Liver (tissue), 8 donors: ENCODE measurements at regions not wholly inside any gene's neighbourhood (a gene's known extent, or its start where the extent isn't known, plus 50 kb on each side); places are given as distances from the start of the nearest gene placed in this dataset.

Experiments used
- DNase-seq: peaks from one replicate; pipeline ENCODE4 v3.0.0-alpha.2; 2017; ENCODE audit warnings: low spot score
- H3K27ac ChIP-seq, 2 donors: one replicate each; pipeline ENCODE4 v1.7.0; 2013; ENCODE audit warnings: inconsistent platforms in 2 of 2, low read length in 2 of 2, control low read depth in 1 of 2, low read depth in 1 of 2, mild to moderate bottlenecking in 1 of 2
- H3K27me3 ChIP-seq, 4 donors: one replicate each; pipeline versions ENCODE4 v1.6.1 to v1.7.0; 2013; ENCODE audit warnings: low read length in 3 of 4, inconsistent platforms in 1 of 4, mild to moderate bottlenecking in 1 of 4, moderate library complexity in 1 of 4; ENCODE audit not compliant: control insufficient read depth in 4 of 4, insufficient read depth in 4 of 4
- H3K36me3 ChIP-seq, 4 donors: one replicate each; pipeline versions ENCODE4 v1.6.1 to v1.7.0; 2013; ENCODE audit warnings: low read length in 3 of 4, mild to moderate bottlenecking in 3 of 4, low read depth in 1 of 4, moderate library complexity in 1 of 4; ENCODE audit not compliant: control insufficient read depth in 4 of 4, insufficient read depth in 3 of 4
- H3K4me1 ChIP-seq, 4 donors: one replicate each; pipeline versions ENCODE4 v1.6.1 to v1.7.0; 2013; ENCODE audit warnings: low read length in 3 of 4, mild to moderate bottlenecking in 3 of 4, moderate library complexity in 1 of 4; ENCODE audit not compliant: control insufficient read depth in 4 of 4, insufficient read depth in 4 of 4
- H3K4me3 ChIP-seq, 3 donors: one replicate each; pipeline versions ENCODE4 v1.6.1 to v1.7.0; 2013; ENCODE audit warnings: low read length in 3 of 3, control low read depth in 1 of 3, low read depth in 1 of 3, mild to moderate bottlenecking in 1 of 3
- H3K9ac ChIP-seq, 2 donors: one replicate each; pipeline ENCODE4 v1.7.0; 2013; ENCODE audit warnings: low read length in 2 of 2, mild to moderate bottlenecking in 2 of 2, moderate library complexity in 2 of 2, control low read depth in 1 of 2, low read depth in 1 of 2
- H3K9me3 ChIP-seq, 4 donors: one replicate each; pipeline versions ENCODE4 v1.6.1 to v1.7.0; 2013; ENCODE audit warnings: low read length in 3 of 4; ENCODE audit not compliant: control insufficient read depth in 4 of 4
- FOXA1 ChIP-seq: IDR thresholded peaks from 2 replicates; pipeline ENCODE4 v1.6.1; 2016; ENCODE audit warnings: antibody characterized with exemption
- FOXA2 ChIP-seq: IDR thresholded peaks from 2 replicates; pipeline ENCODE4 v1.6.1; 2016; ENCODE audit warnings: antibody characterized with exemption
- HNF4A ChIP-seq, 2 donors: conservative IDR thresholded peaks; 2 replicates each; pipeline ENCODE4 v1.6.1; 2016; ENCODE audit warnings: antibody characterized with exemption in 2 of 2, mild to moderate bottlenecking in 2 of 2
- HNF4G ChIP-seq: IDR thresholded peaks from 2 replicates; pipeline ENCODE4 v1.6.1; 2016; ENCODE audit warnings: antibody characterized with exemption
- JUND ChIP-seq, 2 donors: IDR thresholded peaks; 2 replicates each; pipeline ENCODE4 v1.6.1; 2016; ENCODE audit warnings: antibody characterized with exemption in 2 of 2
- NR2F2 ChIP-seq: IDR thresholded peaks from 2 replicates; pipeline ENCODE4 v1.6.1; 2016; ENCODE audit warnings: antibody characterized with exemption
- RAD21 ChIP-seq, 2 donors: IDR thresholded peaks; 2 replicates each; pipeline ENCODE4 v1.6.1; 2016; ENCODE audit warnings: antibody characterized with exemption in 2 of 2, mild to moderate bottlenecking in 2 of 2
- RXRA ChIP-seq, 2 donors: IDR thresholded peaks; 2 replicates each; pipeline ENCODE4 v1.6.1; 2017 to 2018; ENCODE audit warnings: antibody characterized with exemption in 2 of 2, mild to moderate bottlenecking in 1 of 2
- SP1 ChIP-seq: IDR thresholded peaks from 2 replicates; pipeline ENCODE4 v1.6.1; 2018; ENCODE audit warnings: antibody characterized with exemption, mild to moderate bottlenecking
- WGBS: extraction: QIAGEN DNeasy Blood & Tissue Kit; methylation state at CpG from one replicate; pipeline ENCODE4 v1.1.7; 2013; 5-methylcytosine and 5-hydroxymethylcytosine counted together
- TF ChIP-seq, protein P1 (sequence below): IDR thresholded peaks from 2 replicates; pipeline ENCODE4 v1.6.1; 2016; ENCODE audit warnings: antibody characterized with exemption, mild to moderate bottlenecking
- TF ChIP-seq, protein P2 (sequence below): IDR thresholded peaks from 2 replicates; pipeline ENCODE4 v1.6.1; 2016; ENCODE audit warnings: antibody characterized with exemption
- TF ChIP-seq, protein P3 (sequence below): fragments of 150-350 bp; IDR thresholded peaks from 2 replicates; pipeline ENCODE4 v1.5.1; 2017; ENCODE audit warnings: improper control_type of control experiment, low read depth, low read length; ENCODE audit not compliant: missing input control
- donor health status: healthy.
- donor health status: healthy.
- donor health status: healthy.
- donor health status: healthy.
- donor health status: healthy.

DNA sequence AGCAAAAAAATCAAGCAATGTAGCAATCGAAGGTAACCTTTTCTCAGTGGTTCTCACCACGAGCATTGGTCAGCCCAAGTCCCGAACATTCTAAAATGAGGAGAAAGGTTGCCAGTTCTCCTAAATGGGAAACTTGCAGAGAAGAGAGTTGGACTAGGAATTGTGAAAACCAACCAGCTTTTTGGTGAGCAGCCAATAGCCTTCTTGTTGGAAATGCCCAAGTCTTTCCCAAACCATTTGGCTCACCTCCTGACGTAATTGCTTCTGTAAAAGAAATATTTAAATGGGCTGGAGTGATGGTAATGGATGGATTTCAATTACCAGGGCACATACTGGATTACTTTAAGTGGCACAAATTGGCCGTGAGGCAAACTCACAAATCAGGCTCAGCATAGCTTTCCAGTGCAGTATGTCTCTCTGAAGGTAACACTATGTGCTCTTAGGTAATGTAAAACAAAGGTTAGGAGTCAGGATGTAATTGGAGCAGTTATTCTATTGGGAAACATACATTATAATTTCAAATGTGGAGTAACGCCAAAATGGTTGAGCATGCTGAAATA lies 423.2 kb downstream of the KLF5 start:
- 83% methylated on average over 6 of the region's 6 CpGs for WGBS

DNA sequence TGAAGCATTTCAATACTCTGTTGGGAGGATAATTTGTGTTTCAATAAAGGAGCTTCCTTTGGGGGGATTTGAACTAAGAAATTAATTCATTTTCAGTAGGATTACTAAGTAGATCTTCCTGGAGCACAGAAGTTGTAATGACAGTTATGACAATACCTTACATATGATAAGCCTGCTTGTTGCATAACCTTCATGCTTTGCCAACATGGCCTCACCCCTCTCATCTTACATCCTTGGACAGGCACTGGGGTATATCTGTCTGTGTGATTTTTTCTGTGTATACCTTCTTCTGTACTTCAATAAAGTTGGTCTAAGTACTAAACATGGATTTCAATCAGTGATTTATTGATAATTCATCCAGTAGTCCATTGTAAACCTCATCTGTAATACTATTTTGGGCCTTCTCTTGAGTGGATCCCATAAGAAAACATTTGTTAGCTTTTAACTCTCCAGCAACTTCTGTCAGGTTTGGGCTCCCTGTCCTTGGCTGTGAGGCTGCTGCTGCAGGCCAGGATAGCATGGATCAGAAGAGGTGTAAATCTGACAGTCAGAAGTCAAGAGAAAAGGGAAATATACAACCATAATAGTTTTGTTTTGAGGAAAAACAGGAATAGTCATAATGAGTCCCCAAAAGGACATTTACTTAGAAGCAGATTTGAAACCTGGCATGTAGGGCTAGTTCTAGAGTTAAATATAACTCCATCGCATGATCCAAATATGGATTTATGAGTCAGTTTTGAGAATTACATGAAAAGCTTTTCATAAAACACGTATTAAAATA lies 422.2 kb downstream of the KLF5 start:
- H3K4me3 ChIP-seq = no peak overlapping the region
- no peak for TF ChIP-seq NR2F2
- TF ChIP-seq RXRA (IDR thresholded peaks at IDR 0.05) = no peak
- H3K27ac ChIP-seq = no peak overlapping the region
- no peaks in the 10 kb centered on the region for H3K36me3 ChIP-seq
- no peak overlapping the region for H3K9ac ChIP-seq
- no peak for DNase-seq
- no peaks in the 10 kb centered on the region for H3K27me3 ChIP-seq
- H3K4me1 ChIP-seq = no peaks in the 10 kb centered on the region
- WGBS = 77% methylated on average over 2 of the region's 2 CpGs
- H3K9me3 ChIP-seq = no peaks in the 10 kb centered on the region

More for the DNA sequence above, 423.2 kb downstream of the KLF5 start:
- H3K4me1 ChIP-seq = no peaks in the 10 kb centered on the region
- H3K36me3 ChIP-seq = no peaks in the 10 kb centered on the region
- TF ChIP-seq, protein P1, sequence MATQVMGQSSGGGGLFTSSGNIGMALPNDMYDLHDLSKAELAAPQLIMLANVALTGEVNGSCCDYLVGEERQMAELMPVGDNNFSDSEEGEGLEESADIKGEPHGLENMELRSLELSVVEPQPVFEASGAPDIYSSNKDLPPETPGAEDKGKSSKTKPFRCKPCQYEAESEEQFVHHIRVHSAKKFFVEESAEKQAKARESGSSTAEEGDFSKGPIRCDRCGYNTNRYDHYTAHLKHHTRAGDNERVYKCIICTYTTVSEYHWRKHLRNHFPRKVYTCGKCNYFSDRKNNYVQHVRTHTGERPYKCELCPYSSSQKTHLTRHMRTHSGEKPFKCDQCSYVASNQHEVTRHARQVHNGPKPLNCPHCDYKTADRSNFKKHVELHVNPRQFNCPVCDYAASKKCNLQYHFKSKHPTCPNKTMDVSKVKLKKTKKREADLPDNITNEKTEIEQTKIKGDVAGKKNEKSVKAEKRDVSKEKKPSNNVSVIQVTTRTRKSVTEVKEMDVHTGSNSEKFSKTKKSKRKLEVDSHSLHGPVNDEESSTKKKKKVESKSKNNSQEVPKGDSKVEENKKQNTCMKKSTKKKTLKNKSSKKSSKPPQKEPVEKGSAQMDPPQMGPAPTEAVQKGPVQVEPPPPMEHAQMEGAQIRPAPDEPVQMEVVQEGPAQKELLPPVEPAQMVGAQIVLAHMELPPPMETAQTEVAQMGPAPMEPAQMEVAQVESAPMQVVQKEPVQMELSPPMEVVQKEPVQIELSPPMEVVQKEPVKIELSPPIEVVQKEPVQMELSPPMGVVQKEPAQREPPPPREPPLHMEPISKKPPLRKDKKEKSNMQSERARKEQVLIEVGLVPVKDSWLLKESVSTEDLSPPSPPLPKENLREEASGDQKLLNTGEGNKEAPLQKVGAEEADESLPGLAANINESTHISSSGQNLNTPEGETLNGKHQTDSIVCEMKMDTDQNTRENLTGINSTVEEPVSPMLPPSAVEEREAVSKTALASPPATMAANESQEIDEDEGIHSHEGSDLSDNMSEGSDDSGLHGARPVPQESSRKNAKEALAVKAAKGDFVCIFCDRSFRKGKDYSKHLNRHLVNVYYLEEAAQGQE = no peak
- TF ChIP-seq FOXA2 (no peak), HNF4G (no peak), FOXA1 (no peak), HNF4A (conservative IDR thresholded peaks at IDR 0.05) (no peak), RAD21 (IDR thresholded peaks at IDR 0.05) (no peak), NR2F2 (no peak), SP1 (no peak), JUND (IDR thresholded peaks at IDR 0.05) (no peak)
- TF ChIP-seq, protein P2, sequence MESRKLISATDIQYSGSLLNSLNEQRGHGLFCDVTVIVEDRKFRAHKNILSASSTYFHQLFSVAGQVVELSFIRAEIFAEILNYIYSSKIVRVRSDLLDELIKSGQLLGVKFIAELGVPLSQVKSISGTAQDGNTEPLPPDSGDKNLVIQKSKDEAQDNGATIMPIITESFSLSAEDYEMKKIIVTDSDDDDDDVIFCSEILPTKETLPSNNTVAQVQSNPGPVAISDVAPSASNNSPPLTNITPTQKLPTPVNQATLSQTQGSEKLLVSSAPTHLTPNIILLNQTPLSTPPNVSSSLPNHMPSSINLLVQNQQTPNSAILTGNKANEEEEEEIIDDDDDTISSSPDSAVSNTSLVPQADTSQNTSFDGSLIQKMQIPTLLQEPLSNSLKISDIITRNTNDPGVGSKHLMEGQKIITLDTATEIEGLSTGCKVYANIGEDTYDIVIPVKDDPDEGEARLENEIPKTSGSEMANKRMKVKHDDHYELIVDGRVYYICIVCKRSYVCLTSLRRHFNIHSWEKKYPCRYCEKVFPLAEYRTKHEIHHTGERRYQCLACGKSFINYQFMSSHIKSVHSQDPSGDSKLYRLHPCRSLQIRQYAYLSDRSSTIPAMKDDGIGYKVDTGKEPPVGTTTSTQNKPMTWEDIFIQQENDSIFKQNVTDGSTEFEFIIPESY = no peak
- TF ChIP-seq, protein P3, sequence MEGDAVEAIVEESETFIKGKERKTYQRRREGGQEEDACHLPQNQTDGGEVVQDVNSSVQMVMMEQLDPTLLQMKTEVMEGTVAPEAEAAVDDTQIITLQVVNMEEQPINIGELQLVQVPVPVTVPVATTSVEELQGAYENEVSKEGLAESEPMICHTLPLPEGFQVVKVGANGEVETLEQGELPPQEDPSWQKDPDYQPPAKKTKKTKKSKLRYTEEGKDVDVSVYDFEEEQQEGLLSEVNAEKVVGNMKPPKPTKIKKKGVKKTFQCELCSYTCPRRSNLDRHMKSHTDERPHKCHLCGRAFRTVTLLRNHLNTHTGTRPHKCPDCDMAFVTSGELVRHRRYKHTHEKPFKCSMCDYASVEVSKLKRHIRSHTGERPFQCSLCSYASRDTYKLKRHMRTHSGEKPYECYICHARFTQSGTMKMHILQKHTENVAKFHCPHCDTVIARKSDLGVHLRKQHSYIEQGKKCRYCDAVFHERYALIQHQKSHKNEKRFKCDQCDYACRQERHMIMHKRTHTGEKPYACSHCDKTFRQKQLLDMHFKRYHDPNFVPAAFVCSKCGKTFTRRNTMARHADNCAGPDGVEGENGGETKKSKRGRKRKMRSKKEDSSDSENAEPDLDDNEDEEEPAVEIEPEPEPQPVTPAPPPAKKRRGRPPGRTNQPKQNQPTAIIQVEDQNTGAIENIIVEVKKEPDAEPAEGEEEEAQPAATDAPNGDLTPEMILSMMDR = no peak
- H3K4me3 ChIP-seq = no peak overlapping the region
- H3K9ac ChIP-seq = no peak overlapping the region
- no peaks in the 10 kb centered on the region for H3K9me3 ChIP-seq
- no peak for DNase-seq
- no peaks in the 10 kb centered on the region for H3K27me3 ChIP-seq
- no peak overlapping the region for H3K27ac ChIP-seq
